Gastroesophageal sphincter (tissue), 3 donors: ENCODE measurements at regions not wholly inside any gene's neighbourhood (a gene's known extent, or its start where the extent isn't known, plus 50 kb on each side); places are given as distances from the start of the nearest gene placed in this dataset.

Experiments used
- EP300 ChIP-seq: sonication (generic); formaldehyde crosslinking; IDR thresholded peaks from one replicate; pipeline ENCODE4 v1.6.1; 2017; ENCODE audit warnings: antibody characterized with exemption, mild to moderate bottlenecking
- POLR2A ChIP-seq, 2 donors: fragments of 450-650 bp; IDR thresholded peaks; one replicate each; pipeline ENCODE4 v1.6.1; 2017; ENCODE audit warnings: antibody characterized with exemption in 2 of 2, mild to moderate bottlenecking in 2 of 2, moderate library complexity in 1 of 2
- POLR2AphosphoS5 ChIP-seq: sonication (generic); formaldehyde crosslinking; IDR thresholded peaks from one replicate; pipeline ENCODE4 v1.6.1; 2017; ENCODE audit warnings: antibody characterized with exemption
- TF ChIP-seq, protein P1 (sequence below), 4 experiments: fragments of 200-600 bp in 2 of 4; fragments of 450-650 bp in 2 of 4; sonication (generic) in 1 of 4; IDR thresholded peaks; one replicate each; pipeline ENCODE4 v1.5.1; 2017 to 2019; ENCODE audit warnings: antibody characterized with exemption in 4 of 4, mild to moderate bottlenecking in 2 of 4, moderate library complexity in 2 of 4

DNA sequence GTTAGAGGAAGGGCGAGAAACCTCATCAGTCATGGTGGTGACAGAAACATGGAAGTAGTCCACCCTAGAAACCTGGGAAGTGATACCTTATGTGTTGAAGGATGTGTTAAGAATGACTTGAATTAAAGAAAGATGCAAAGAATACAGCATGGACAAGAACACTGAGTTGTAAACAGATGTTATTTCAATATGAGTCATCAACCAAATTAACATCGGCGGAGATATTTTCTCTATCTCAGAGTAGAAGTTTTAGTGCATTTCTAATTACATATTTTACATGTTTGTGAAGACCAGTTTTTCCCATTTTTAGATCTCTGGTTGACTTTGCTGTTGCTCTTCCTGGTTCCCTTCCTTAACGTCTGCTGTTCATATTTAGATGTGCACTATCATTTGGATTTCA lies 268.8 kb upstream of the TBL1XR1 start:
- TF ChIP-seq, protein P1, sequence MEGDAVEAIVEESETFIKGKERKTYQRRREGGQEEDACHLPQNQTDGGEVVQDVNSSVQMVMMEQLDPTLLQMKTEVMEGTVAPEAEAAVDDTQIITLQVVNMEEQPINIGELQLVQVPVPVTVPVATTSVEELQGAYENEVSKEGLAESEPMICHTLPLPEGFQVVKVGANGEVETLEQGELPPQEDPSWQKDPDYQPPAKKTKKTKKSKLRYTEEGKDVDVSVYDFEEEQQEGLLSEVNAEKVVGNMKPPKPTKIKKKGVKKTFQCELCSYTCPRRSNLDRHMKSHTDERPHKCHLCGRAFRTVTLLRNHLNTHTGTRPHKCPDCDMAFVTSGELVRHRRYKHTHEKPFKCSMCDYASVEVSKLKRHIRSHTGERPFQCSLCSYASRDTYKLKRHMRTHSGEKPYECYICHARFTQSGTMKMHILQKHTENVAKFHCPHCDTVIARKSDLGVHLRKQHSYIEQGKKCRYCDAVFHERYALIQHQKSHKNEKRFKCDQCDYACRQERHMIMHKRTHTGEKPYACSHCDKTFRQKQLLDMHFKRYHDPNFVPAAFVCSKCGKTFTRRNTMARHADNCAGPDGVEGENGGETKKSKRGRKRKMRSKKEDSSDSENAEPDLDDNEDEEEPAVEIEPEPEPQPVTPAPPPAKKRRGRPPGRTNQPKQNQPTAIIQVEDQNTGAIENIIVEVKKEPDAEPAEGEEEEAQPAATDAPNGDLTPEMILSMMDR (IDR thresholded peaks at IDR 0.05): no peak
- TF ChIP-seq POLR2A (IDR thresholded peaks at IDR 0.05): no peak
- TF ChIP-seq EP300: no peak
- no peak for TF ChIP-seq POLR2AphosphoS5
